GM18502 (cell line): ENCODE measurements at regions not wholly inside any gene's neighbourhood (a gene's known extent, or its start where the extent isn't known, plus 50 kb on each side); places are given as distances from the start of the nearest gene placed in this dataset.
A peak's percentile ranks its signal among the peaks of the same experiment; 100 is the strongest.

Experiments used
- ATAC-seq: cut with Tn5 transposase; IDR thresholded peaks from one replicate; pipeline ENCODE4 v1.9.1; 2021; ENCODE audit warnings: mild to moderate bottlenecking; ENCODE audit not compliant: unreplicated experiment, poor library complexity

- ATAC-seq, result no peak
These were observed 305.3 kb upstream of the NFE2L3 start for GRCh38 chr7:25846722-25847121.

GRCh38 chr7:25847336-25848070, 304.5 kb upstream of the NFE2L3 start:
- no peak for ATAC-seq

GRCh38 chr7:25849500-25850184, 302.4 kb upstream of the NFE2L3 start:
- no peak for ATAC-seq

- ATAC-seq, result no peak
These were observed 301.8 kb upstream of the NFE2L3 start for GRCh38 chr7:25850216-25850615.

GRCh38 chr7:25850735-25851134, 301.3 kb upstream of the NFE2L3 start:
- ATAC-seq, result no peak

GRCh38 chr7:25851332-25852210, 300.4 kb upstream of the NFE2L3 start:
- ATAC-seq, result peak; percentile 59

- ATAC-seq, result no peak
These were observed 299.6 kb upstream of the NFE2L3 start for GRCh38 chr7:25852211-25852938.

GRCh38 chr7:25852939-25853271, 299.1 kb upstream of the NFE2L3 start:
- no peak for ATAC-seq

GRCh38 chr7:25853314-25853713, 298.7 kb upstream of the NFE2L3 start:
- no peak for ATAC-seq

- ATAC-seq, result no peak
These were observed 297.9 kb upstream of the NFE2L3 start for GRCh38 chr7:25854059-25854458.

GRCh38 chr7:25854608-25855497, 297.1 kb upstream of the NFE2L3 start:
- ATAC-seq, result peak; percentile 31

GRCh38 chr7:25855854-25856782, 295.9 kb upstream of the NFE2L3 start:
- ATAC-seq, result peak; percentile 2

- no peak for ATAC-seq
These were observed 294.5 kb upstream of the NFE2L3 start for GRCh38 chr7:25857376-25858067.

GRCh38 chr7:25858200-25858524, 293.8 kb upstream of the NFE2L3 start:
- ATAC-seq, result no peak

- no peak for ATAC-seq
These were observed 293.2 kb upstream of the NFE2L3 start for GRCh38 chr7:25858525-25859411.

GRCh38 chr7:25859412-25860274, 292.4 kb upstream of the NFE2L3 start:
- ATAC-seq, result no peak
